Gastroesophageal sphincter (tissue), 4 donors: ENCODE measurements at regions not wholly inside any gene's neighbourhood (a gene's known extent, or its start where the extent isn't known, plus 50 kb on each side); places are given as distances from the start of the nearest gene placed in this dataset.

Source experiments
- ATAC-seq: fragments of 150-250 bp; one replicate; pipeline ENCODE4 v1.9.1; 2016; ENCODE audit warnings: mild to moderate bottlenecking, moderate library complexity
- H3K27ac ChIP-seq, 4 donors: fragments of 200-600 bp; sonication (generic) in 3 of 4; 1 replicate in 3 of 4; 2 replicates in 1 of 4; pipeline ENCODE4 v1.5.1; 2016 to 2019
- H3K27me3 ChIP-seq: fragments of 200-600 bp; sonication (generic); one replicate; pipeline ENCODE4 v1.5.1; 2019
- H3K36me3 ChIP-seq, 2 donors: fragments of 200-600 bp; sonication (generic); one replicate each; pipeline ENCODE4 v1.5.1; 2019; ENCODE audit warnings: control low read depth in 1 of 2
- H3K4me1 ChIP-seq, 3 donors: fragments of 200-600 bp; sonication (generic); 1 replicate in 2 of 3; 2 replicates in 1 of 3; pipeline ENCODE4 v1.5.1; 2016 to 2019; ENCODE audit warnings: control low read depth in 2 of 3
- H3K4me3 ChIP-seq, 2 donors: fragments of 200-600 bp; sonication (generic); one replicate each; pipeline ENCODE4 v1.5.1; 2019; ENCODE audit warnings: mild to moderate bottlenecking in 1 of 2, moderate library complexity in 1 of 2
- H3K9me3 ChIP-seq, 3 donors: fragments of 200-600 bp; sonication (generic); one replicate each; pipeline ENCODE4 v1.5.1; 2017 to 2019; ENCODE audit warnings: control low read depth in 2 of 3
- EP300 ChIP-seq: sonication (generic); formaldehyde crosslinking; IDR thresholded peaks from one replicate; pipeline ENCODE4 v1.6.1; 2017; ENCODE audit warnings: antibody characterized with exemption, mild to moderate bottlenecking
- POLR2A ChIP-seq, 2 donors: fragments of 450-650 bp; IDR thresholded peaks; one replicate each; pipeline ENCODE4 v1.6.1; 2017; ENCODE audit warnings: antibody characterized with exemption in 2 of 2, mild to moderate bottlenecking in 2 of 2, moderate library complexity in 1 of 2
- POLR2AphosphoS5 ChIP-seq: sonication (generic); formaldehyde crosslinking; IDR thresholded peaks from one replicate; pipeline ENCODE4 v1.6.1; 2017; ENCODE audit warnings: antibody characterized with exemption
- WGBS, 2 donors: methylation state at CpG; one replicate each; pipeline ENCODE4 v1.1.5; 2018; ENCODE audit warnings: low coverage in 1 of 2; 5-methylcytosine and 5-hydroxymethylcytosine counted together
- TF ChIP-seq, protein P1 (sequence below), 4 experiments: fragments of 200-600 bp in 2 of 4; fragments of 450-650 bp in 2 of 4; sonication (generic) in 1 of 4; IDR thresholded peaks; one replicate each; pipeline ENCODE4 v1.5.1; 2017 to 2019; ENCODE audit warnings: antibody characterized with exemption in 4 of 4, mild to moderate bottlenecking in 2 of 4, moderate library complexity in 2 of 4

DNA sequence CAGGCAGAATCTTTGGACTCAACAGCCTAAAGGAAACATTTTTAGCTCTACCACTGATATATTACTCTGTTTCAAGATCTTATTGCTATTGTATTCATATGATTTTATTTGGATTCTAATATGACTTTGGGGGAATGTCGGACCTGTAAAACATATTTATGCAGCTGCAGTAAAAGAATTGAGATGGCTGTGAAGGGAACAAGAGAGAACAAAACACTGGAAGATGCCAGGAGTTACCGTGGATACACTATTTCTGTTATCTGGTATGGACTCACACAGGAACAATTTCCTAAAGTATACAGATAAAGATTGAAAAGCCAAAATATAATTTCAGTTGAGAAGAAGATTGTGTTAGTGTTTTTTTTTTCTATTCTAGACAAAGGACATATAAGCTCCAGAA lies 113.0 kb upstream of the DCLK2 start:
- Histone ChIP-seq H3K36me3 (no peaks in the 10 kb centered on the region), H3K27me3 (no peaks in the 10 kb centered on the region), H3K9me3 (no peaks in the 10 kb centered on the region), H3K4me1 (no peaks in the 10 kb centered on the region), H3K4me3 (no peak overlapping the region), H3K27ac (no peak overlapping the region)
- ATAC-seq: no peak
- 17 to 44% methylated on average over 2 of the region's 2 CpGs for WGBS, 2 donors
- TF ChIP-seq POLR2AphosphoS5 (no peak), POLR2A (IDR thresholded peaks at IDR 0.05) (no peak), EP300 (no peak)
- TF ChIP-seq, protein P1, sequence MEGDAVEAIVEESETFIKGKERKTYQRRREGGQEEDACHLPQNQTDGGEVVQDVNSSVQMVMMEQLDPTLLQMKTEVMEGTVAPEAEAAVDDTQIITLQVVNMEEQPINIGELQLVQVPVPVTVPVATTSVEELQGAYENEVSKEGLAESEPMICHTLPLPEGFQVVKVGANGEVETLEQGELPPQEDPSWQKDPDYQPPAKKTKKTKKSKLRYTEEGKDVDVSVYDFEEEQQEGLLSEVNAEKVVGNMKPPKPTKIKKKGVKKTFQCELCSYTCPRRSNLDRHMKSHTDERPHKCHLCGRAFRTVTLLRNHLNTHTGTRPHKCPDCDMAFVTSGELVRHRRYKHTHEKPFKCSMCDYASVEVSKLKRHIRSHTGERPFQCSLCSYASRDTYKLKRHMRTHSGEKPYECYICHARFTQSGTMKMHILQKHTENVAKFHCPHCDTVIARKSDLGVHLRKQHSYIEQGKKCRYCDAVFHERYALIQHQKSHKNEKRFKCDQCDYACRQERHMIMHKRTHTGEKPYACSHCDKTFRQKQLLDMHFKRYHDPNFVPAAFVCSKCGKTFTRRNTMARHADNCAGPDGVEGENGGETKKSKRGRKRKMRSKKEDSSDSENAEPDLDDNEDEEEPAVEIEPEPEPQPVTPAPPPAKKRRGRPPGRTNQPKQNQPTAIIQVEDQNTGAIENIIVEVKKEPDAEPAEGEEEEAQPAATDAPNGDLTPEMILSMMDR (IDR thresholded peaks at IDR 0.05): no peak

DNA sequence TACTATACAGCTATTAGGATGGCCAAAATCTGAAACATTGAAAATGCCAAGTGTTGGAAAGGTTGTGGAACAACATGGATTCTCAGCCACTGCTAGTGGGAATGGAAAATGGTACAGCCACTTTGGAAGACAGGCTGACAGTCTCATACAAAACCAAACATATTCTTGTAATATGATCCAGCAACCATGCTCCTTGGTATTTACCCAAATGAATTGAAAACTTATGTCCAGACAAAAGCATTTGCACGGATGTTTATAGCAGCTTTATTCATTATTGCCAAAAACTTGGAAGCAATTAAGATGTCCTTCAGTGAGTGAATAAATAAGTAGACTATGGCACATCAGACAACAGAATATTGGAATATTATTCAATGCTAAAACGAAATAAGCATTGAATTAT lies 105.8 kb upstream of the DCLK2 start:
- no peaks in the 10 kb centered on the region for H3K9me3 ChIP-seq
- no peak for ATAC-seq
- no peaks in the 10 kb centered on the region for H3K4me1 ChIP-seq
- H3K27me3 ChIP-seq: no peaks in the 10 kb centered on the region
- H3K27ac ChIP-seq: no peak overlapping the region
- 54 to 74% methylated on average over 2 of the region's 2 CpGs for WGBS, 2 donors
- no peaks in the 10 kb centered on the region for H3K36me3 ChIP-seq
- no peak overlapping the region for H3K4me3 ChIP-seq
- TF ChIP-seq, protein P1 (IDR thresholded peaks at IDR 0.05): no peak
- no peak for TF ChIP-seq POLR2AphosphoS5
- no peak for TF ChIP-seq POLR2A (IDR thresholded peaks at IDR 0.05)
- TF ChIP-seq EP300: no peak

DNA sequence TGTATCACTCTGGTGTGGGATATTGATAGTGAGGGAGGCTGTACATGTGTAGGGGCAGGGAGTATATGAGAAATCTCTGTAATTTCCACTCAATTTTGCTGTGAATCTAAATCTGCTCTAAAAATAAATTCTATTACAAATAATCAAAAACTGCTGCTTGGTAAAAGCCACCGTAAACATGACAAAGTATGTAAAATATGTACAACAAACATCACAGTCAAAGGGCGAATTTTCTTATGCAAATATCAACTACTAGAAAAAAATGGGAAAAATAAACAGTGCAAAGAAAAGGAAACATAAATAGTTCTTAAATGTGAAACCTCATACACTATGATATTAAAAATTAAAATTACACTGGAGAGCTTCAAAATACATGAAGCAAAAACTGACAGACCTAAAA lies 105.1 kb upstream of the DCLK2 start:
- no peaks in the 10 kb centered on the region for H3K4me1 ChIP-seq
- 73 to 89% methylated on average over 2 of the region's 2 CpGs for WGBS, 2 donors
- TF ChIP-seq EP300 (no peak), POLR2A (IDR thresholded peaks at IDR 0.05) (no peak), POLR2AphosphoS5 (no peak)
- TF ChIP-seq, protein P1 (IDR thresholded peaks at IDR 0.05): no peak
- H3K9me3 ChIP-seq: no peaks in the 10 kb centered on the region
- H3K4me3 ChIP-seq: no peak overlapping the region
- H3K27ac ChIP-seq: no peak overlapping the region
- no peaks in the 10 kb centered on the region for H3K27me3 ChIP-seq
- ATAC-seq: no peak
- H3K36me3 ChIP-seq: no peaks in the 10 kb centered on the region

- TF ChIP-seq POLR2A (IDR thresholded peaks at IDR 0.05): no peak
- TF ChIP-seq POLR2AphosphoS5: no peak
- TF ChIP-seq, protein P1 (IDR thresholded peaks at IDR 0.05): no peak
- TF ChIP-seq EP300: no peak
- WGBS, 2 donors: 80 to 100% methylated on average over 1 of the region's 1 CpG
Observed at GRCh38 chr4:149975172-149975571, 103.1 kb upstream of the DCLK2 start.

GRCh38 chr4:149980121-149980682 lies 98.0 kb upstream of the DCLK2 start:
- no peaks in the 10 kb centered on the region for H3K36me3 ChIP-seq
- ATAC-seq: no peak
- 66 to 67% methylated on average over 7 of the region's 7 CpGs for WGBS, 2 donors
- H3K27ac ChIP-seq: no peak overlapping the region
- no peaks in the 10 kb centered on the region for H3K4me1 ChIP-seq
- H3K9me3 ChIP-seq: no peaks in the 10 kb centered on the region
- H3K27me3 ChIP-seq: no peaks in the 10 kb centered on the region
- TF ChIP-seq, protein P1 (IDR thresholded peaks at IDR 0.05): no peak
- TF ChIP-seq EP300 (no peak), POLR2A (IDR thresholded peaks at IDR 0.05) (no peak), POLR2AphosphoS5 (no peak)
- H3K4me3 ChIP-seq: no peak overlapping the region

More at GRCh38 chr4:149975172-149975571, 103.1 kb upstream of the DCLK2 start:
- ATAC-seq: no peak
- Histone ChIP-seq H3K36me3 (no peaks in the 10 kb centered on the region), H3K27me3 (no peaks in the 10 kb centered on the region), H3K27ac (no peak overlapping the region), H3K4me3 (no peak overlapping the region), H3K4me1 (no peaks in the 10 kb centered on the region), H3K9me3 (no peaks in the 10 kb centered on the region)
